GM12878 (cell line): ENCODE measurements at regions not wholly inside any gene's neighbourhood (a gene's known extent, or its start where the extent isn't known, plus 50 kb on each side); places are given as distances from the start of the nearest gene placed in this dataset.
A peak's percentile ranks its signal among the peaks of the same experiment; 100 is the strongest.

Experiments used
- ATAC-seq: fragments of 200-7000 bp; cut with Tn5 transposase; 3 replicates; pipeline ENCODE4 v1.9.1; 2020; ENCODE audit warnings: mild to moderate bottlenecking, moderate library complexity
- BruUV-seq: library from RNA; stranded (reverse); fragments of 400-500 nt; replicated peaks from 2 replicates; lab custom pipeline; 2021; lab: Mats Ljungman, UMichigan
- CTCF ChIA-PET: fragments of 300-600 bp; sonication (Branson Sonifier 250); formaldehyde crosslinking; extraction: SDS; loops from one replicate; lab custom pipeline; 2021; ENCODE audit warnings: inconsistent platforms; lab: Yijun Ruan, JAX
- POLR2A ChIA-PET: fragments of 350-600 bp; formaldehyde crosslinking; extraction: SDS; loops from one replicate; lab custom pipeline; 2021; ENCODE audit warnings: inconsistent platforms; lab: Charles Lee
- RAD21 ChIA-PET: fragments of 300-600 bp; sonication (Branson Sonifier 250); formaldehyde crosslinking; loops from one replicate; lab custom pipeline; 2023; ENCODE audit warnings: antibody characterized with exemption; ENCODE audit not compliant: unreplicated experiment; lab: Charles Lee
- SMC1A ChIA-PET: fragments of 300-600 bp; sonication (Branson Sonifier 250); formaldehyde crosslinking; loops from one replicate; lab custom pipeline; 2023; ENCODE audit not compliant: unreplicated experiment, uncharacterized antibody; lab: Charles Lee
- DNase-seq: peaks from one replicate; pipeline ENCODE4 v3.0.0-alpha.2; 2011; ENCODE audit warnings: low read depth, low spot score
- FAIRE-seq: peaks from 3 replicates; lab custom pipeline; 2011; peaks lifted over from hg19 to GRCh38; lab: Jason Lieb, UNC
- H2AFZ ChIP-seq: 2 replicates; pipeline ENCODE4 v1.6.0; 2011; ENCODE audit warnings: low read depth, low read length, control low read depth; ENCODE audit not compliant: control insufficient read depth
- H3K27ac ChIP-seq: 2 replicates; pipeline ENCODE4 v1.5.1; 2011; ENCODE audit warnings: control low read depth; ENCODE audit not compliant: control insufficient read depth, insufficient read depth
- H3K27me3 ChIP-seq, 2 experiments: replicated peaks in 1 of 2; 2 replicates each; pipeline versions ENCODE4 v1.6.0 to v1.6.1; 2011; ENCODE audit warnings: low read length in 1 of 2; ENCODE audit not compliant: control insufficient read depth in 2 of 2, insufficient read depth in 2 of 2
- H3K36me3 ChIP-seq, 2 experiments: 2 replicates each; pipeline ENCODE4 v1.5.1; 2011; ENCODE audit warnings: low read length in 1 of 2; ENCODE audit not compliant: control insufficient read depth in 2 of 2, insufficient read depth in 2 of 2
- H3K4me1 ChIP-seq: 2 replicates; pipeline ENCODE4 v1.6.1; 2011; ENCODE audit warnings: mild to moderate bottlenecking, low read length, moderate library complexity, mixed read lengths; ENCODE audit not compliant: control insufficient read depth, insufficient read depth
- H3K4me2 ChIP-seq: 2 replicates; pipeline ENCODE4 v1.6.0; 2011; ENCODE audit warnings: control low read depth; ENCODE audit not compliant: control insufficient read depth, insufficient read depth
- H3K4me3 ChIP-seq: fragments of 200-600 bp; sonication (generic); 2 replicates; pipeline ENCODE4 v1.5.1; 2016
- H3K79me2 ChIP-seq: 2 replicates; pipeline ENCODE4 v1.6.0; 2011; ENCODE audit warnings: low read length; ENCODE audit not compliant: control insufficient read depth, insufficient read depth
- H3K9ac ChIP-seq: 2 replicates; pipeline ENCODE4 v1.8.0; 2011; ENCODE audit warnings: low read length, control low read depth, mixed read lengths; ENCODE audit not compliant: control insufficient read depth, insufficient read depth
- H3K9me3 ChIP-seq: replicated peaks from 3 replicates; pipeline ENCODE4 v1.5.1; 2011; ENCODE audit warnings: mild to moderate bottlenecking, low read length; ENCODE audit not compliant: control insufficient read depth, insufficient read depth
- H4K20me1 ChIP-seq: 2 replicates; pipeline ENCODE4 v1.6.0; 2011; ENCODE audit not compliant: control insufficient read depth, insufficient read depth
- NRF1 ChIP-seq: conservative IDR thresholded peaks from 2 replicates; pipeline ENCODE4 v1.6.1; 2011; ENCODE audit warnings: mild to moderate bottlenecking, low read depth, low read length, improper control_type of control experiment
- SRF ChIP-seq, 2 experiments: IDR thresholded peaks; 2 replicates each; pipeline ENCODE4 v1.6.1; 2011; ENCODE audit warnings: low read depth in 2 of 2, low read length in 2 of 2, mild to moderate bottlenecking in 1 of 2, moderate library complexity in 1 of 2
- WGBS: methylation state at CpG from one replicate; pipeline ENCODE4 v1.1.6; 2016; ENCODE audit warnings: low lambda C conversion rate; ENCODE audit not compliant: insufficient replicate concordance, insufficient coverage; ENCODE audit errors: missing lambda C conversion rate; 5-methylcytosine and 5-hydroxymethylcytosine counted together
- in situ Hi-C: fragments of 300-500 bp; cut with MboI; formaldehyde crosslinking; loops from 9 replicates; pipeline ENCODE4 v1.14.3; 2018; ENCODE audit warnings: mixed read lengths
- intact Hi-C: fragments of 100-400 bp; cut with micrococcal nuclease; formaldehyde crosslinking; loops from one replicate; pipeline ENCODE4 v1.14.2; 2022; ENCODE audit not compliant: unreplicated experiment
- TF ChIP-seq, protein P1 (sequence below): IDR thresholded peaks from 2 replicates; pipeline ENCODE4 v1.6.1; 2012; ENCODE audit warnings: mild to moderate bottlenecking, low read depth, low read length

DNA sequence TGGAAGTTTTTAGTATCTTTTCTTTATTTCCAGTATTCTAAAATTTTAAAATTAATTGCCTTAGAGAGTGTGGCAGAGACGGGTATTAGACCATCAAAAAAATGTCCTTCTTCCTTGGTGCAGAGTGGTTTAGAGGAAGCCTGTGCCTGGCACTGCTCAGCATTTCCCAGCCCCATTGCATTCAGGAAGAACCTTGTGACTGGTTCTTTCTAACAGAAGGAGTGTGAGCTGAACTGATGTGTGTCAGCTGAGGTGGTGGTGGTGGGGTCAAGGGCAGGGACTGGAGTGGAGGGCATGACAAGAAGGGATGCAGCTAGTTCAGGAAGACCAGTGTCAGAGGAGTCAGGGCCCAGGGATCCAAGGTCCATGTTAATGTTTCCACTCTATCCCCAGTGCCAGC, 58.7 kb upstream of the FDX1 start:
- no peaks in the 10 kb centered on the region for H3K27me3 ChIP-seq
- FAIRE-seq (no peak), DNase-seq (no peak), ATAC-seq (no peak)
- H3K27ac ChIP-seq, result no peak overlapping the region
- TF ChIP-seq SRF (IDR thresholded peaks at IDR 0.05; ENCODE audit: low read depth in 2 of 2, low read length in 2 of 2) (no peak), NRF1 (no peak)
- TF ChIP-seq, protein P1, sequence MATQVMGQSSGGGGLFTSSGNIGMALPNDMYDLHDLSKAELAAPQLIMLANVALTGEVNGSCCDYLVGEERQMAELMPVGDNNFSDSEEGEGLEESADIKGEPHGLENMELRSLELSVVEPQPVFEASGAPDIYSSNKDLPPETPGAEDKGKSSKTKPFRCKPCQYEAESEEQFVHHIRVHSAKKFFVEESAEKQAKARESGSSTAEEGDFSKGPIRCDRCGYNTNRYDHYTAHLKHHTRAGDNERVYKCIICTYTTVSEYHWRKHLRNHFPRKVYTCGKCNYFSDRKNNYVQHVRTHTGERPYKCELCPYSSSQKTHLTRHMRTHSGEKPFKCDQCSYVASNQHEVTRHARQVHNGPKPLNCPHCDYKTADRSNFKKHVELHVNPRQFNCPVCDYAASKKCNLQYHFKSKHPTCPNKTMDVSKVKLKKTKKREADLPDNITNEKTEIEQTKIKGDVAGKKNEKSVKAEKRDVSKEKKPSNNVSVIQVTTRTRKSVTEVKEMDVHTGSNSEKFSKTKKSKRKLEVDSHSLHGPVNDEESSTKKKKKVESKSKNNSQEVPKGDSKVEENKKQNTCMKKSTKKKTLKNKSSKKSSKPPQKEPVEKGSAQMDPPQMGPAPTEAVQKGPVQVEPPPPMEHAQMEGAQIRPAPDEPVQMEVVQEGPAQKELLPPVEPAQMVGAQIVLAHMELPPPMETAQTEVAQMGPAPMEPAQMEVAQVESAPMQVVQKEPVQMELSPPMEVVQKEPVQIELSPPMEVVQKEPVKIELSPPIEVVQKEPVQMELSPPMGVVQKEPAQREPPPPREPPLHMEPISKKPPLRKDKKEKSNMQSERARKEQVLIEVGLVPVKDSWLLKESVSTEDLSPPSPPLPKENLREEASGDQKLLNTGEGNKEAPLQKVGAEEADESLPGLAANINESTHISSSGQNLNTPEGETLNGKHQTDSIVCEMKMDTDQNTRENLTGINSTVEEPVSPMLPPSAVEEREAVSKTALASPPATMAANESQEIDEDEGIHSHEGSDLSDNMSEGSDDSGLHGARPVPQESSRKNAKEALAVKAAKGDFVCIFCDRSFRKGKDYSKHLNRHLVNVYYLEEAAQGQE, result no peak
- H3K4me3 ChIP-seq, result no peak overlapping the region
- 93% methylated on average over 1 of the region's 1 CpG for WGBS
- intact Hi-C loops (no loop called here), in situ Hi-C loops (loop anchor here (5.0 kb wide), 2 partner anchors 414 to 509 kb away; no protein-coding TSS in a partner anchor)
- no peak overlapping the region for H2AFZ ChIP-seq
- H3K4me2 ChIP-seq, result 0 out of 2 replicates have a peak overlapping the region, but pooled peaks have one; percentile 30
- ChIA-PET SMC1A (interaction anchor here (0.7 to 6.3 kb wide), 2 partner anchors 62 to 171 kb away, joined by 3 to 90 read pairs; no protein-coding TSS in a partner anchor), CTCF (interaction anchor here (0.6 to 1.0 kb wide), 2 partner anchors 63 to 68 kb away, joined by 3 read pairs; no protein-coding TSS in a partner anchor), RAD21 (no interaction called here), POLR2A (no interaction called here)
- no peaks in the 10 kb centered on the region; the same call in 2 of the 3 replicates for H3K9me3 ChIP-seq
- H3K79me2 ChIP-seq, result no peaks in the 10 kb centered on the region
- H3K36me3 ChIP-seq, result no peaks in the 10 kb centered on the region
- no peak overlapping the region for H3K9ac ChIP-seq
- H4K20me1 ChIP-seq, result no peaks in the 10 kb centered on the region
- peaks cover 32% of the 10 kb centered on the region for H3K4me1 ChIP-seq
- BruUV-seq, result no TSS peak
